GM19240 (cell line): ENCODE measurements at regions not wholly inside any gene's neighbourhood (a gene's known extent, or its start where the extent isn't known, plus 50 kb on each side); places are given as distances from the start of the nearest gene placed in this dataset.
"Not testable (repeated sequence)": the region's sequence is repeated elsewhere in the genome, so short reads cannot be mapped to it uniquely, and the experiment has no call there.

Experiments used
- DNase-seq: peaks from one replicate; pipeline ENCODE4 v3.0.0; 2011; ENCODE audit warnings: low spot score; ENCODE audit not compliant: insufficient read length

GRCh38 chr6:63477422-63478040, 94.7 kb upstream of the LOC128125822 start:
- no peak for DNase-seq

DNA sequence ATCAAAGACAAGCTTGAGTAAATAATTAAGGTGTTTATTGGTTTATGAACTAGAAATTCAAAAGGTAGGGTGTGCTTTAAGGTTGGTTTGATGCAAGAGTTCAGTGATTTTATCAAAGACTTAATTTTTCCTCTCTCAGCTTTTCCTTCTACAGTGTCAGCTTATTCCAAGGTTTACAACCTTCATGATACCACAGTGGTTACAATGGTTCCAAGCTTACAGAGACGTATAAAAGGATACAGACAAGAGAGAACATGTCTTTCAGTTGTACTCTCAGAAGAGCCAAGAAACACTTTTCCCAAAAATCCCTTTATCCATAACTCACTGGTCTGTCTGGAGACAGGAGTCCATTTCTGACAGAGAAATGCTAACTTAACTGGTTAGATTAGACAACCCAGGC, 93.5 kb upstream of the LOC128125822 start:
- DNase-seq, result no peak

- DNase-seq, result no peak
Observed at GRCh38 chr6:63486196-63486595, 86.1 kb upstream of the LOC128125822 start.

DNA sequence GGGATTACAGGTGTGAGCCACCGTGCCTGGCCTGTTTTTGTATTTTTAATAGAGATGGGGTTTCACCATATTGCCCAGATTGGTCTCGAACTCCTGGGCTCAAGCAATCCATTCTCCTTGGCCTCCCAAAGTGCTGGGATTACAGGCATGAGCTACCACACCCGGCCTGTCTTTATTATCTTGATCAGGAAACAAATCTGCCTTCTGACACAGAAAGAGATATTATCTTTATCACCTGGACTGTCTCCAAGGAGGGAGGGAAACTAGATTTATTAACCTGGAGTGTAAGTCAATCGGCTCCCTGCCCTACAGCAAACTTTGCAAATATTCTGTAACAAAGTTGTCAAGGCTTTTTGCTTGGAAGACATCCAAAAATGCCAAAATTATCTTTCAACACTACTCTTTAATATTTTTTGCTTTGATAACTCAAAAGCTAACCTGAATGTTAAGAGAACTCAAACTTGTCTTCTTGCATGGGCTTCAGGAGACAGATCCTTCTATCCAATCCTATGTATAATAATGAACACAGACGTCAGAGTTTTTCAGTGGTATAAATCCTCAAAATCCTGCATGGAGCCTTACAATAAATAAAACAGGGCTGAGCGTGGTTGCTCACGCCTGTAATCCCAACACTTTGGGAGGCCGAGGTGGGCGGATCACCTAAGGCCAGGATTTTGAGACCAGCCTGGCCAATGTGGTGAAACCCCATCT, 85.0 kb upstream of the LOC128125822 start:
- DNase-seq, result no peak

DNA sequence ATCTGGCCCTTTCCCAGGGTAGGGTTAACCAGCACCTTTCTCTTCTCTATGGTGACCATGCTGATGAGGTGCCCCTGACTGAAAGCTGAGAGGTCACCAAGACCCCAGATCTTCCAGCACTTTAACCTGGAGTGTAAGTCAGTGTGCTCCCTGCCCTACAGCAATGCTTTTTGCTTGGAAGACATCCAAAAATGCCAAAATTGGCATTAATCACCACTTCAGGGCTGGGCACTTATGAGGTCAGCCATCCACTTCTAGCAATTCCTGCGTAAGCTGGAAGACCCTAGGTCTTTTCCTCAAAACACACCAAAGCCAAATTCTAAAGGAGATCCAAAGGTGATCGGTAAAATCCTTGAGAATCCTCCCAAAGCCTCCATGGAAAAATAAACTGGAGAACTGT, 81.2 kb upstream of the LOC128125822 start:
- DNase-seq, result no peak

DNA sequence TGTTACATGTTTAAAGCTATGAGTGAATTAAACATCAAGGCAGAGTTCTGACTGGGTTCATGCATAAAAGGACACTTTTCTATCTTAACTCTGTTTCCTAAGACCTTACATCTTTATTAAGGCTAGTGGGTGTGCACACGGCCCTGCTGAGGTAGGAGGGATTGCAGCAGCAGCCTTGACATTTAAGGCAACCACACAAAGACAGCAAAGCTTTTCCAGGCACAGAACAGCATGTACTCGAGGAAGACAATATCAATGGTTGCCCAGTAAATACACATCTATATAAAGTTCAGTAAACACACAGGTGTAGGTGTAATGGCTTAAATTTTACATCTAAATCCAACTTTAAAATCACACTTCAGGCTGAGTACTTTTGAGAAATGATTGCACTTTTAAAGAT, 79.8 kb upstream of the LOC128125822 start:
- no peak for DNase-seq

GRCh38 chr6:63493557-63493956, 78.7 kb upstream of the LOC128125822 start:
- no peak for DNase-seq

DNA sequence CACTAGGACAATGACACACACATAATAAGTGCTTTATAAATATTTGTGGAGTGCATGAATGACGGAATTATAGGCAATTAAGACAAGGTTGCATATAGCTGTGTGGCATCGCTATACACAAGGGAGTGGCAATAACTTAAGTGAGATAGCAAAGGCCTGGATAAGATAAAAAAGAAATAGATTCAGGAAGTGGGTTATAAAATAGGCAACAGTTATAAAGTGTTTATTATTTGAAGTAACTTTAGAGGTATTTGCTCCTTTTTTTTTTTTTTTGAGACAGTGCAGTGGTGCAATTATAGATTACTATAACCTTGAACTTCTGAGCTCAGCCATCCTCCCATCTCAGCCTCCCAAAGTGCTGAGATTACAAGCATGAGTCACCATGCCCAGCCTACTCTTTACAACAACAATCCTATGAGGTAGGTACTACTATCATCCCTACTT, 75.9 kb upstream of the LOC128125822 start:
- DNase-seq, result no peak

DNA sequence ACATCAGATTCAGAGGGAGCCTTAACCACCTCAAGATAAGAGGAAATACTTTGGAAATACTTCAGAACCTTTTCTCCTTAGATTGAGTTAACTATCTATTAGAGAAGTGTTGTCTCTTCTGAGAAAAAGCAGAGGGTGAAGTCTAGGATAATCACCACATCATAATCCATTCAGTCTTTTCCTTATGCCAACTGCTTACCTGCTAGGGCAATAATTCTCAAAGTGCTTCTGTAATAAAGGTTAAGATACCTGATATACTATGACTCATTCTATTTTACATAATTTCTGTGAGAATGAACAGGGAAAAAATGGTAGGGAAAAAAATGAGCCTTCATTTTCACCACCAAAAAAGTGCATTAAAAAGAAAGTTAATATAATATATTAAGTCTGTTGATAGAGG, 70.1 kb upstream of the LOC128125822 start:
- no peak for DNase-seq

DNA sequence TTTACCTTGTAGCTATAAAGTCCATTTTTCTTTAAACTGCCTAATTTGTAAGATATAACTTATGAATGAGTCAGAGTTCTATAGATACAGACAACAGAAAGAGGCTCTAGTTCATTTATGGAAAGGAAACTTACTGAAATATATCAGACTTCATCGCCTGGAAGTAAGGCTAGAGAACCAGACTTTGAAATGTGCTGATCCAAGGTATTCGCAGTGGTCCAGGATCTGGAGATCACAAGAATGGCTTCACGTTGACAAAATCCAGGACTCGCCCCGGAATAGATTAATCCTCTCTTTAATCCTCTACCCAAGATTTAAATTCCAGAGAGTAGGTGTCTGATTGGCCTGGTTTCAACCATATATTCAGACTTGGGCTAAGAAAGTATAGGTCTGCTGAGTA, 69.1 kb upstream of the LOC128125822 start:
- DNase-seq, result no peak

GRCh38 chr6:63504777-63505384, 67.4 kb upstream of the LOC128125822 start:
- peak; percentile 28 for DNase-seq

- DNase-seq, result no peak
Observed at GRCh38 chr6:63507096-63507495, 65.2 kb upstream of the LOC128125822 start.

GRCh38 chr6:63509652-63510352, 62.5 kb upstream of the LOC128125822 start:
- DNase-seq, result no peak

GRCh38 chr6:63510353-63510686, 62.0 kb upstream of the LOC128125822 start:
- DNase-seq, result no peak

DNA sequence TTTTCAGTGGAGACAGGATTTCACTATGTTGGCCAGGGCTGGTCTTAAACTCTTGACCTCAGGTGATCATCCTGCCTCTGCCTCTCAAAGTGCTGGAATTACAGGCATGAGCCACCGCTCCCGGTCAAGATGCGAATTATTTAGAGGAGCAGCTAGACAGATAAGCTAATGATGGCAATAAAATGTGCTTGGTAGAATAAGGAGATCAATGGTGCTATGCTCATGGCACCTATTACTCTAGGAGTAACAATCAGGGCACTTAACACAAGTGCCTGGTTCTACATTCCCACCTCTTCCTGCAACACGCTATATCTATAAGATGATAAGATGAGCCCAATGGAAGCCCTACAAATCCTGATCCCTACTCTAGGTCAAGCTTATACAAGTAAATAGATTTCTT, 61.4 kb upstream of the LOC128125822 start:
- DNase-seq, result no peak

DNA sequence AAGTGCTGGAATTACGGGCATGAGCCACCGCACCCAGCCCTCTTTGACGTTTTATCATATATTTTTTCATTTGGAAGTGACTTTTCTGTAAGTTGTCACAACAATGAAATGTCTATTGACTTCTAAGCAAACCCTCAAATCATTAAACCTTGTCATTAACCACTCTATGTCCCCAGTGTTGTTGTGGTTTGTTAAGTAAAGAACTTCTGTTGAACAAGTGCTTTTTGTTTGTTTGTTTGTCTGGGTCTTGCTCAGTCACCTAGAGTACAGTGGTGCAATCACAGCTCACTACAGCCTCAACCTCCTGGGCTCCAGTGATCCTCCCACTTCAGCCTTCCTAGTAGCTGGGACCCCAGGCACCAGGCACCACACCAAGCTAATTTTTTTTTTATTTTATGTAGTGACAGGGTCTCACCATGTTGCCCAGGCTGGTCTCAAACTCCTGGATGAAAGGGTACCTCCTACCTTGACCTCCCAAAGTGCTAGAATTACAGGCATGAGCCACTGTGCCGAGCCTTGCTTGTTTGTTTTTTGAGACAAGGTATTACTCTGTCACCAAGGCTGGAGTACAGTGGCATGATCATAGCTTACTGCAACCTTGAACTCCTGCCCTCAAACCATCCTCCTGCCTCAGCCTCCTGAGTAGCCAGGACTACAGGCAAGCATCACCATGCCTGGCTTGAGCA, 57.6 kb upstream of the LOC128125822 start:
- DNase-seq, result no peak

- DNase-seq, result not testable (repeated sequence)
Observed at GRCh38 chr6:63515227-63515626, 57.1 kb upstream of the LOC128125822 start.

GRCh38 chr6:63516186-63516944, 55.9 kb upstream of the LOC128125822 start:
- DNase-seq, result no peak

DNA sequence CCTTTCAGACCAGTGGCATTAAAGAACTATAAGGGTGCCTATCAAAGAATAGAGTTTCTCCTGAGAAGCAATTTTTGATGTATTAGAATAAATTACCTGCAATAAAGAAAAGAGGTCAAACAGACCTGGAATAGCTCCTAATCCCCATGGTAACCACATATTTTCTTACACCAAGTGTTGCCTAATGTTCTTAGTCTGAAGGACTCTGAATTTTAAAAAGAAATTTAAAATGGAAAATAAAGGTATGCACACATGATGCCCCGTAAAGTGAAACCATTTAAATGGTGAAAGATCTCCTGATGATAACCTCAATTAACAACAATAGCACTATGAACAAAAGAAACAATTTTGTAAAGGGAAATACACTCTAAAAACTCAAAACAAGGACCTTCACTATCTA, 55.1 kb upstream of the LOC128125822 start:
- DNase-seq, result no peak

DNA sequence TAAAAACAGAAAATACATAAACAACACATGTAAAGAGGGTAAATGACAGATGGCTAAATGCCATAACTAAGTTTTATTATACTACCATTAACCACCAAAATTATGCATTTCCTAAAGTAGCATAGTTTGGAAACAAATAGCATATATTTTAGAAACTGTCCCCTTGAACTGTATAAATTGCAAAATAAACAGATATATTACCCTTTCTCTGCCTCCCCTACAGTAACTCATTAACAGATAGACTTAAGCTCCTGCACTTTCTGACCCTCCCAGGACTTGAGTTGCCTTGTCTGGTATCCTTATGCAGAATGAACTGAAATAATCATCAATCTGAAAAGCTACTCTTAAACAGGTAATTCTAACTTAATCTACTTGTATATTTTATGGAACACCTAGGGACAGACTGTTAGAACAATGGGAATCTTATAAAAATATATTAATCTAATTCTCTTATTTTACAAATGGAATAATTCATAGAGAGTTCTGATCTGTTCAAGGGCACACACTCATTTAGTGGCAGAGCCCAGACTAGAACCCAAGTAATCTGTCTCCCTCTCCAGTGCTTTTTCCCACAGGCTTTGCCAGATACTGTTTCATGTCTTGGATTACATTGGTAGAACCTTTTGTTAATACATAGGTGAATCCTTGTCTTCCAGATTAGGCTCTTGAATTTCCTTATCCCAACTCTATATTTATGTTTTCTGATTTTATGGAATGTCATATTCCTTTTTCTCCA, 50.6 kb upstream of the LOC128125822 start:
- no peak for DNase-seq
